ENCODE measurements at regions not wholly inside any gene's neighbourhood (a gene's known extent, or its start where the extent isn't known, plus 50 kb on each side); places are given as distances from the start of the nearest gene placed in this dataset.
A peak's percentile ranks its signal among the peaks of the same experiment; 100 is the strongest.

GRCh38 chr7:19304086-19304485 lies 158.9 kb upstream of the FERD3L start:
- Mint-ChIP-seq H3K4me1 (peaks cover 33% of the 10 kb centered on the region), H3K27ac (no peak overlapping the region), H3K4me3 (no peak overlapping the region), H3K9me3 (no peaks in the 10 kb centered on the region), H3K27me3 (ENCODE audit: low read depth) (no peaks in the 10 kb centered on the region), H3K36me3 (no peaks in the 10 kb centered on the region)
- DNase-seq (ENCODE audit: low spot score in 2 of 2, unreplicated experiment in 2 of 2) = no peak
- no peak for TF ChIP-seq CTCF (IDR thresholded peaks at IDR 0.05; ENCODE audit: unreplicated experiment)

GRCh38 chr7:19302731-19303130 lies 157.5 kb upstream of the FERD3L start:
- no peak overlapping the region for H3K4me3 Mint-ChIP-seq
- H3K27me3 Mint-ChIP-seq (ENCODE audit: low read depth) = no peaks in the 10 kb centered on the region
- no peak for DNase-seq (ENCODE audit: low spot score in 2 of 2, unreplicated experiment in 2 of 2)
- TF ChIP-seq CTCF (IDR thresholded peaks at IDR 0.05; ENCODE audit: unreplicated experiment) = no peak
- H3K36me3 Mint-ChIP-seq = no peaks in the 10 kb centered on the region
- H3K27ac Mint-ChIP-seq = peak overlapping the region; percentile 64
- peaks cover 33% of the 10 kb centered on the region for H3K4me1 Mint-ChIP-seq
- no peaks in the 10 kb centered on the region for H3K9me3 Mint-ChIP-seq

- Mint-ChIP-seq H3K27me3 (ENCODE audit: low read depth) (no peaks in the 10 kb centered on the region), H3K9me3 (no peaks in the 10 kb centered on the region), H3K4me3 (no peak overlapping the region), H3K36me3 (no peaks in the 10 kb centered on the region), H3K27ac (no peak overlapping the region), H3K4me1 (peaks cover 41% of the 10 kb centered on the region)
- TF ChIP-seq CTCF (IDR thresholded peaks at IDR 0.05; ENCODE audit: unreplicated experiment) = no peak
- DNase-seq (ENCODE audit: low spot score in 2 of 2, unreplicated experiment in 2 of 2) = no peak
These were observed 151.4 kb upstream of the FERD3L start for GRCh38 chr7:19296617-19297016.

- no peak for TF ChIP-seq CTCF (IDR thresholded peaks at IDR 0.05; ENCODE audit: unreplicated experiment)
- Mint-ChIP-seq H3K27me3 (ENCODE audit: low read depth) (no peaks in the 10 kb centered on the region), H3K4me3 (no peak overlapping the region), H3K27ac (no peak overlapping the region), H3K9me3 (no peaks in the 10 kb centered on the region), H3K4me1 (peaks cover 47% of the 10 kb centered on the region), H3K36me3 (no peaks in the 10 kb centered on the region)
- no peak for DNase-seq (ENCODE audit: low spot score in 2 of 2, unreplicated experiment in 2 of 2)
These were observed 150.2 kb upstream of the FERD3L start for GRCh38 chr7:19295376-19295775.

- Mint-ChIP-seq H3K9me3 (no peaks in the 10 kb centered on the region), H3K4me3 (no peak overlapping the region), H3K27me3 (ENCODE audit: low read depth) (no peaks in the 10 kb centered on the region), H3K4me1 (peaks cover 46% of the 10 kb centered on the region), H3K36me3 (no peaks in the 10 kb centered on the region), H3K27ac (peak overlapping the region; percentile 44)
- TF ChIP-seq CTCF (IDR thresholded peaks at IDR 0.05; ENCODE audit: unreplicated experiment) = no peak
- DNase-seq (ENCODE audit: low spot score in 2 of 2, unreplicated experiment in 2 of 2) = no peak
These were observed 149.4 kb upstream of the FERD3L start for GRCh38 chr7:19294619-19295018.

GRCh38 chr7:19293431-19293830 lies 148.2 kb upstream of the FERD3L start:
- no peaks in the 10 kb centered on the region for H3K36me3 Mint-ChIP-seq
- H3K27ac Mint-ChIP-seq = no peak overlapping the region
- no peaks in the 10 kb centered on the region for H3K27me3 Mint-ChIP-seq (ENCODE audit: low read depth)
- no peak for TF ChIP-seq CTCF (IDR thresholded peaks at IDR 0.05; ENCODE audit: unreplicated experiment)
- H3K4me3 Mint-ChIP-seq = no peak overlapping the region
- no peaks in the 10 kb centered on the region for H3K9me3 Mint-ChIP-seq
- peaks cover 52% of the 10 kb centered on the region for H3K4me1 Mint-ChIP-seq
- no peak for DNase-seq (ENCODE audit: low spot score in 2 of 2, unreplicated experiment in 2 of 2)

Measured in mesothelial cell of epicardium (in vitro differentiated cells).